WTC11 (cell line): ENCODE measurements at regions not wholly inside any gene's neighbourhood (a gene's known extent, or its start where the extent isn't known, plus 50 kb on each side); places are given as distances from the start of the nearest gene placed in this dataset.

ENCODE experiments used
- RELA ChIP-seq: sonication (generic); formaldehyde crosslinking; IDR thresholded peaks from 2 replicates; pipeline ENCODE4 v1.8.1; 2022; ENCODE audit warnings: missing genetic modification reagents, mild to moderate bottlenecking, borderline replicate concordance
- TEAD4 ChIP-seq: sonication (generic); formaldehyde crosslinking; IDR thresholded peaks from 2 replicates; pipeline ENCODE4 v1.8.0; 2022; ENCODE audit warnings: mild to moderate bottlenecking, missing genetic modification reagents
- TF ChIP-seq, protein P1 (sequence below): fragments of 200-600 bp; IDR thresholded peaks from 2 replicates; pipeline ENCODE4 v1.8.0; 2022; ENCODE audit warnings: antibody characterized with exemption
- TF ChIP-seq, protein P2 (sequence below): sonication (generic); formaldehyde crosslinking; IDR thresholded peaks from 2 replicates; pipeline ENCODE4 v1.8.1; 2023; ENCODE audit warnings: mild to moderate bottlenecking, missing genetic modification reagents
- TF ChIP-seq, protein P3 (sequence below): fragments of 250-450 bp; sonication (Bioruptor Pico); IDR thresholded peaks from 2 replicates; pipeline ENCODE4 v1.9.0; 2021; ENCODE audit warnings: mild to moderate bottlenecking
- TF ChIP-seq, protein P4 (sequence below): sonication (generic); formaldehyde crosslinking; IDR thresholded peaks from 2 replicates; pipeline ENCODE4 v1.8.1; 2023; ENCODE audit warnings: mild to moderate bottlenecking, moderate library complexity, missing genetic modification reagents
- TF ChIP-seq, protein P5 (sequence below): sonication (generic); formaldehyde crosslinking; IDR thresholded peaks from 2 replicates; pipeline ENCODE4 v1.8.1; 2023; ENCODE audit warnings: mild to moderate bottlenecking, missing genetic modification reagents, moderate library complexity
- TF ChIP-seq, protein P6 (sequence below): sonication (generic); formaldehyde crosslinking; IDR thresholded peaks from 2 replicates; pipeline ENCODE4 v1.8.0; 2022; ENCODE audit warnings: mild to moderate bottlenecking, missing genetic modification reagents
- TF ChIP-seq, protein P7 (sequence below): sonication (generic); formaldehyde crosslinking; IDR thresholded peaks from 2 replicates; pipeline ENCODE4 v1.8.1; 2022; ENCODE audit warnings: low read depth, mild to moderate bottlenecking, moderate library complexity, missing genetic modification reagents, borderline replicate concordance

DNA sequence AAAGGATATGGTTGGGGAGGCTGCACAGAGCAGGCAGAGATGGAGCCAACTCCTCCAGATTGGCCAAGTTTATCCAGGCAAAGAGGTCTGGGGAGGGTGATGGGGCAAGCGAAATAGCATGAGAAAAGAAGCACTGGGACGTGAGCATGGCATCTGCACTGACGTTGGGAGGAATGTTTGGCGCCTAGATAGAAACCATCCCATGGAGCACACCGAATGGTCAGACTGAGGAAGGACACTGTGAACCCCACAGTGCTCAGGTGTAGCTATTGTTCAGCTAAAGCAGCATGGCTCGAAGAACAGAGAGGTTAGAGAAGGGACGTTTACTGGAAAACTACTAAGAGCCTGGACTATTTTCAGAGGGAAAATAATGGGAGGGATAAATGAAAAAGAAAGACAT, 387.1 kb downstream of the EMP1 start:
- TF ChIP-seq TEAD4 (CRISPR knock-in tag) (no peak), RELA (no peak)
- TF ChIP-seq, protein P1, sequence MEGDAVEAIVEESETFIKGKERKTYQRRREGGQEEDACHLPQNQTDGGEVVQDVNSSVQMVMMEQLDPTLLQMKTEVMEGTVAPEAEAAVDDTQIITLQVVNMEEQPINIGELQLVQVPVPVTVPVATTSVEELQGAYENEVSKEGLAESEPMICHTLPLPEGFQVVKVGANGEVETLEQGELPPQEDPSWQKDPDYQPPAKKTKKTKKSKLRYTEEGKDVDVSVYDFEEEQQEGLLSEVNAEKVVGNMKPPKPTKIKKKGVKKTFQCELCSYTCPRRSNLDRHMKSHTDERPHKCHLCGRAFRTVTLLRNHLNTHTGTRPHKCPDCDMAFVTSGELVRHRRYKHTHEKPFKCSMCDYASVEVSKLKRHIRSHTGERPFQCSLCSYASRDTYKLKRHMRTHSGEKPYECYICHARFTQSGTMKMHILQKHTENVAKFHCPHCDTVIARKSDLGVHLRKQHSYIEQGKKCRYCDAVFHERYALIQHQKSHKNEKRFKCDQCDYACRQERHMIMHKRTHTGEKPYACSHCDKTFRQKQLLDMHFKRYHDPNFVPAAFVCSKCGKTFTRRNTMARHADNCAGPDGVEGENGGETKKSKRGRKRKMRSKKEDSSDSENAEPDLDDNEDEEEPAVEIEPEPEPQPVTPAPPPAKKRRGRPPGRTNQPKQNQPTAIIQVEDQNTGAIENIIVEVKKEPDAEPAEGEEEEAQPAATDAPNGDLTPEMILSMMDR = no peak
- TF ChIP-seq, protein P2, sequence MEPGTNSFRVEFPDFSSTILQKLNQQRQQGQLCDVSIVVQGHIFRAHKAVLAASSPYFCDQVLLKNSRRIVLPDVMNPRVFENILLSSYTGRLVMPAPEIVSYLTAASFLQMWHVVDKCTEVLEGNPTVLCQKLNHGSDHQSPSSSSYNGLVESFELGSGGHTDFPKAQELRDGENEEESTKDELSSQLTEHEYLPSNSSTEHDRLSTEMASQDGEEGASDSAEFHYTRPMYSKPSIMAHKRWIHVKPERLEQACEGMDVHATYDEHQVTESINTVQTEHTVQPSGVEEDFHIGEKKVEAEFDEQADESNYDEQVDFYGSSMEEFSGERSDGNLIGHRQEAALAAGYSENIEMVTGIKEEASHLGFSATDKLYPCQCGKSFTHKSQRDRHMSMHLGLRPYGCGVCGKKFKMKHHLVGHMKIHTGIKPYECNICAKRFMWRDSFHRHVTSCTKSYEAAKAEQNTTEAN (CRISPR knock-in tag) = no peak
- TF ChIP-seq, protein P3, sequence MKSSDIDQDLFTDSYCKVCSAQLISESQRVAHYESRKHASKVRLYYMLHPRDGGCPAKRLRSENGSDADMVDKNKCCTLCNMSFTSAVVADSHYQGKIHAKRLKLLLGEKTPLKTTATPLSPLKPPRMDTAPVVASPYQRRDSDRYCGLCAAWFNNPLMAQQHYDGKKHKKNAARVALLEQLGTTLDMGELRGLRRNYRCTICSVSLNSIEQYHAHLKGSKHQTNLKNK (CRISPR knock-in tag) = no peak
- TF ChIP-seq, protein P4, sequence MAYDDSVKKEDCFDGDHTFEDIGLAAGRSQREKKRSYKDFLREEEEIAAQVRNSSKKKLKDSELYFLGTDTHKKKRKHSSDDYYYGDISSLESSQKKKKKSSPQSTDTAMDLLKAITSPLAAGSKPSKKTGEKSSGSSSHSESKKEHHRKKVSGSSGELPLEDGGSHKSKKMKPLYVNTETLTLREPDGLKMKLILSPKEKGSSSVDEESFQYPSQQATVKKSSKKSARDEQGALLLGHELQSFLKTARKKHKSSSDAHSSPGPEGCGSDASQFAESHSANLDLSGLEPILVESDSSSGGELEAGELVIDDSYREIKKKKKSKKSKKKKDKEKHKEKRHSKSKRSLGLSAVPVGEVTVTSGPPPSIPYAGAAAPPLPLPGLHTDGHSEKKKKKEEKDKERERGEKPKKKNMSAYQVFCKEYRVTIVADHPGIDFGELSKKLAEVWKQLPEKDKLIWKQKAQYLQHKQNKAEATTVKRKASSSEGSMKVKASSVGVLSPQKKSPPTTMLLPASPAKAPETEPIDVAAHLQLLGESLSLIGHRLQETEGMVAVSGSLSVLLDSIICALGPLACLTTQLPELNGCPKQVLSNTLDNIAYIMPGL = no peak
- TF ChIP-seq, protein P5, sequence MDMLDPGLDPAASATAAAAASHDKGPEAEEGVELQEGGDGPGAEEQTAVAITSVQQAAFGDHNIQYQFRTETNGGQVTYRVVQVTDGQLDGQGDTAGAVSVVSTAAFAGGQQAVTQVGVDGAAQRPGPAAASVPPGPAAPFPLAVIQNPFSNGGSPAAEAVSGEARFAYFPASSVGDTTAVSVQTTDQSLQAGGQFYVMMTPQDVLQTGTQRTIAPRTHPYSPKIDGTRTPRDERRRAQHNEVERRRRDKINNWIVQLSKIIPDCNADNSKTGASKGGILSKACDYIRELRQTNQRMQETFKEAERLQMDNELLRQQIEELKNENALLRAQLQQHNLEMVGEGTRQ (CRISPR knock-in tag) = no peak
- TF ChIP-seq, protein P6, sequence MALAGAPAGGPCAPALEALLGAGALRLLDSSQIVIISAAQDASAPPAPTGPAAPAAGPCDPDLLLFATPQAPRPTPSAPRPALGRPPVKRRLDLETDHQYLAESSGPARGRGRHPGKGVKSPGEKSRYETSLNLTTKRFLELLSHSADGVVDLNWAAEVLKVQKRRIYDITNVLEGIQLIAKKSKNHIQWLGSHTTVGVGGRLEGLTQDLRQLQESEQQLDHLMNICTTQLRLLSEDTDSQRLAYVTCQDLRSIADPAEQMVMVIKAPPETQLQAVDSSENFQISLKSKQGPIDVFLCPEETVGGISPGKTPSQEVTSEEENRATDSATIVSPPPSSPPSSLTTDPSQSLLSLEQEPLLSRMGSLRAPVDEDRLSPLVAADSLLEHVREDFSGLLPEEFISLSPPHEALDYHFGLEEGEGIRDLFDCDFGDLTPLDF (CRISPR knock-in tag) = no peak
- TF ChIP-seq, protein P7, sequence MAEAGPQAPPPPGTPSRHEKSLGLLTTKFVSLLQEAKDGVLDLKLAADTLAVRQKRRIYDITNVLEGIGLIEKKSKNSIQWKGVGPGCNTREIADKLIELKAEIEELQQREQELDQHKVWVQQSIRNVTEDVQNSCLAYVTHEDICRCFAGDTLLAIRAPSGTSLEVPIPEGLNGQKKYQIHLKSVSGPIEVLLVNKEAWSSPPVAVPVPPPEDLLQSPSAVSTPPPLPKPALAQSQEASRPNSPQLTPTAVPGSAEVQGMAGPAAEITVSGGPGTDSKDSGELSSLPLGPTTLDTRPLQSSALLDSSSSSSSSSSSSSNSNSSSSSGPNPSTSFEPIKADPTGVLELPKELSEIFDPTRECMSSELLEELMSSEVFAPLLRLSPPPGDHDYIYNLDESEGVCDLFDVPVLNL (CRISPR knock-in tag) = no peak
